Dermis blood vessel endothelial cell (primary cell): ENCODE measurements at regions not wholly inside any gene's neighbourhood (a gene's known extent, or its start where the extent isn't known, plus 50 kb on each side); places are given as distances from the start of the nearest gene placed in this dataset.

ENCODE experiments used
- DNase-seq: peaks from one replicate; pipeline ENCODE4 v3.0.0; 2010

GRCh38 chrY:7977301-7977700 is 1065.7 kb upstream of the AMELY start:
- DNase-seq: no peak

- no peak for DNase-seq
Measured at GRCh38 chrY:7968293-7968692, 1056.7 kb upstream of the AMELY start.

DNA sequence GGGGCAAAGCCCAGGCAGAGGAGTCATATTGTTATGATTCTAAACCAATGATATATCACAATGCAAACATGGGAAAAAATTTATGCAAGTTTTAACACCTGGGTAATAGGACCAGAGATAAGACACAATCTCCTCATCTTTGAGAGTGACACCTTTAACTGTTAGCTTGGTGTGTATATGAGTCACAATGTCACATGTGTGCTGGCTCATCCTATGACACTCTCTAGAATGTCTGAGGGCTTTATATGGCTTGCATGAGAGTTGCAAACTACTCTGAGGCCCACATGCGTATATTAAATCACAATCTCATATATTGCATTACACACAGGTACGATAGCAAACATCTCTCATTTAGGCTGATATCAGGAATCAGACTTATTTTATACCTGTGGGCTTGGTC is 1055.4 kb upstream of the AMELY start:
- DNase-seq: no peak

DNA sequence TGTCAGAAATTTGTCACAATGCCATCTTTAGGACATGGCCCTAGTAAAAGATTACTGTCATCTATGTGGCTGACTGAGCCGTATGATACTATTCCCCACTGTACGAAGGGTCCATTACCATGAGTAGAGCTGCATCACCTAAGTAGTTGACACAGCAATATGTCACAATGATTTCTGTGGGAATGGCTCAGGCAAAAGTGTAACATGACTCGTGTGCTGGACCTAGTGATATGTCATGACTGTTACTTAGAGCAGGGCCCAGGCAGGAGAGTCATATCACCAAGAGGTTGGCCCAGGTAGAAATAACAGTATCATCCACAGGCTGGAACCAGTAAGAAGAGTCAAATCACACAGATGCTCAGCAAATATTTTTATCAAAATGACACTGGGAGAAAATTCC is 1051.8 kb upstream of the AMELY start:
- no peak for DNase-seq

- DNase-seq: no peak
Measured at GRCh38 chrY:7962350-7962749, 1050.8 kb upstream of the AMELY start.

GRCh38 chrY:7961811-7962210 is 1050.3 kb upstream of the AMELY start:
- DNase-seq: no peak

GRCh38 chrY:7957773-7958172 is 1046.2 kb upstream of the AMELY start:
- DNase-seq: no peak

DNA sequence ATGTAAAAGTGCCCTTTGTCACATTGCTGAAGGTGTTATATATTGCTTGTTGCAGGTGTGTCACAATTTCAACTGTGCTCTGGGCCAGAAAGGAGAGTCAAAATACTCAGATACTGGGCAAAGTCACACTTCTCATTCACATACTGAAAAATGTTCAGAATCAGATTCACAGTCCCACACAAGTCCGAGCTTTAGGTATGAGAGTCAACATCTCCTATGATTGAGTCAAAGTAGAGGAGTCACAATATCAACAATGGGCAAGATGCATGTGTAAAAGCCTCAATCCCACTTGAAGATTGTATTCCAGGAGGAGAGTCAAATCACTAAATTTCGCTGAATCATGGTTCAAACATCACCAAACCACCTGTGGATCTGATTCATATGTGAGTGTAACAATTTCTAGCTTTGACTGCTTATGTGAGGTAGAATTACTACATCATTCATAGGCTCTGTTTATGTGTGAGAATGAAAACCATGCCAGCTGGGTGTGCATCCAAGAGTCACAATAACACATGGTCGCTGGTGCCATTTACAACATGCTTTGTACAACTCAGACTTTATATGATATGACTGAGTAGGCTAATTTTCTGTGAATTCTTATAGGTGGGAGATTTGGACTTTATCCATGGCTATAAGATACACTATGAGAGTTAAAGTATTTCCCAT is 1039.8 kb upstream of the AMELY start:
- DNase-seq: no peak

GRCh38 chrY:7944135-7944534 is 1032.6 kb upstream of the AMELY start:
- DNase-seq: no peak

DNA sequence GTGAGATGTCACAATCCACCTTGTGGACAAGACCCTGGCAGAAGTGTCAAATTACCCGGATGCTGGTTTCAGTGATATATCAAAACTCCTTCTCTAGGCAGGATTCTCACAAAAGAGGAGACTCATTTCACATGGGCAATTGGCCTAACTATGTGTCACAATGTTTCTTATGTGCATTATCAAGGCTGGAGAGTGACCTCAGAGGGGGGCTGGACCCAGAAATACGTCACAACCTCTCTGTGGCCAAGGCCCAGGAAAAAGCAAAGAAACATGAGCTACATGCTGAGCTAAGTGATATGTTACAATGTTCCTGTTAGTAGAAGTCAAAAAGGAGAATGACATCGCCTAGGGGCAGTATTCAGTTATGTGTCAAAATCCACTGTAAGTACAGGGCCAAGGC is 1031.2 kb upstream of the AMELY start:
- DNase-seq: no peak

DNA sequence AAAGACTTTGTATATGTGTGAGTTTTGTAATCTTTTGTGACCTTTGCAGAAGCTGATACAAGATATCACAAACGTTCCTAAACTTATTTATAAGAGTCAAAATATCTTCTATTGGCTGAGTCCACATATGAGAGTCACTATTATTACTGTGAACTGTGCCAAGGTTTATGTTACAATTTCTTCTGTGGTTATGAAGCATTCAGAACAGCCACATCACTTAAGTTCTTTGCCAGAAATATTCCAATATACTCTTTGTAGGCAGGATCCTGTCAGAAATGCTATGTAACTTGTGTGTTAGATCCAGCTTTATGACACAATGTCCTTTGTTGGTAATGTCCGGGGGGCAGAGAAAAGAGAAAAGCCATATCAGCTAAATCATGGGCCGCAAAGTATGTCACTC is 1030.3 kb upstream of the AMELY start:
- DNase-seq: no peak

DNA sequence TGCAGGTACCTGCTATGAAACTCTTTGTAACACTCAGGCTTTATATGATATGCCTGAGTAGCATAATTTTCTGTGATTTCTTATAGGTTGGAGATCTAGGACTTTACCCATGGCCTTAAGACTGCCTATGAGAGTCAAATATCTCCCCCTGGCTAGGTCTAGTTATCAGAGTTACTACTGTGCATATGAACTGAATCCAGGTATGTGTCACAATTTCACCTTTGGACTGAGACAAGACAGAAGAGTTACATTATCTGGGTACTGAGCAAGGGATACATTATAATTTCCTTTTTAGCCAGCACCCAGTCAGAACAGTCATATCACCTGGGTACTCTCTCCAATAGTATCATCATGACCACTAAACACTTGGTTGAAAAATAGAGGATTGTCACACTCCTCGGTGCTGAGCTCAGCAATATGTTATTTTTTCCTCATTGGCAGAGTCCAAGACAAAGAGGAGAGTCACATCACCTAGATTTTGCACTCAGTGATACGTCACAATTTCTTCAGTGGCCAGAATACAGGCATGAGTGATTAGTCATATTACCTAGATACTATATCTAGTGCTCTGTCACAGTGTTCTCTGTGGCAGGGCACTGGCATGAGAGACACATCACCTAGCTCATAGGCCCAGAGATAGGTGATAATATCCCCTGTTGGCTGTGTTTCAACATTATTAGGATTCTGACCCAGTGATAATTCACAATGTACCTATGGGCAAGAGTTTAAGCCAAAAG is 1027.6 kb upstream of the AMELY start:
- DNase-seq: no peak

- DNase-seq: no peak
Measured at GRCh38 chrY:7936831-7937230, 1025.3 kb upstream of the AMELY start.

GRCh38 chrY:7936046-7936445 is 1024.5 kb upstream of the AMELY start:
- no peak for DNase-seq

DNA sequence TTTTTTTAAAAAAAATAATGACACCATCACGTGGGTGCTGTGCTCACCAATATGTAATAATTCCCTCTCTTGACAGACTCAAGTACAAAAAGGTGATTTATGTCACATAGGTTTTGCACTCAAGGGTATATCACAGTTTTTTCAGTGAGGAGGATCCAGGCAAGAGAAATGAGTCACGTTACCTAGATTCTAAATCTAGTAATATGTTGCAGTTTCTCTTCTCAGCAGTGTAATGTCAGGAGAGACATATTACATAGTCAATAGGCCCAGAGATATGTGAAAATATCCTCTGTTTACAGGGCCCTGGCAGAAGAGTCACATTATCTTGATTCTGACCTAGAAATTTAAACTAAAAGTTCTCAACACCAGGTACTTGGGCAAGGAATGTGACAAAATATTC is 1024.1 kb upstream of the AMELY start:
- DNase-seq: no peak

- DNase-seq: no peak
Measured at GRCh38 chrY:7932424-7932823, 1020.9 kb upstream of the AMELY start.

- no peak for DNase-seq
Measured at GRCh38 chrY:7929866-7930265, 1018.3 kb upstream of the AMELY start.

DNA sequence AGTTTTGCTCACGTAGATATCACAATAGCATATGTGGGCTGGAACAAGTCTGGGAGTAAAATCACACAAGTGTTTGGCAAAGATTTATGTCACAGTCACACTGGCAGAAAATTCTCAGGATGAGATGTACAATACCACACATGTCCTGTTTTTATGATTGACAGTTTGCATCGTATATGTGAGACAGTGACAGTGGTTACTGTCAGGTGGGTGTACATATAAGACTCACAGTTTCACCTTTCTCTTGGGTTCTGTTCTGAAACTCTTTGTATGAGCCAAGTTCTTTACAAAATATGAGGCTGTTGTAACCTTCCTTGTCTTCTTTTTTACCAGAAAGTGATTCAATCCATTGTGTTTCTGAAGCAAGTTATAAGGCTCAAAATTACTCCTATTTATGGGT is 1012.5 kb upstream of the AMELY start:
- DNase-seq: no peak

DNA sequence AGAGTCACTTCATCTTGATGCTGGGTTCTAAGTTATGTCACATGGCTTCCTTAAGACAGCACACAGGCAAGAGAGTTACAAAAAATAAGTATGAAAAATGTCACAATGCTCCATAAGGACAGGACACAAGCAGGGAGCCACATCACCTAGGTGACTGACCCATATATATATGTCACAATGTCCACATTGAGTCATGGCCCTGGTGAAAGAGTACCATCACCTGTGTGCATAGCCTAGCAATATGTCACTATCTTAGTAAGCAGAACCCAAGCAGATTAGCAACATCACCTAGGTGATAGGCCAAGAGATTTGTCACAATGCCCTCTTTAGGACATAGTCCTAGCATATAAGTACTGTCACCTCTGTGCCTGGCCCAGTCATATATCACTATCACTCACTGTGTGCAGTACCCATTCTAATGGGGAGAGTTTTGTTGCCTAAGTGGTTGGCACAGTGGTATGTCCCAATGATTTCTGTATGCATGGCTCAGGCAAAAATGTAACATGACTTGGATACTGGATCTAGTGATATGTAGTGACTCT is 1012.0 kb upstream of the AMELY start:
- DNase-seq: no peak

GRCh38 chrY:7920382-7920781 is 1008.8 kb upstream of the AMELY start:
- DNase-seq: no peak

DNA sequence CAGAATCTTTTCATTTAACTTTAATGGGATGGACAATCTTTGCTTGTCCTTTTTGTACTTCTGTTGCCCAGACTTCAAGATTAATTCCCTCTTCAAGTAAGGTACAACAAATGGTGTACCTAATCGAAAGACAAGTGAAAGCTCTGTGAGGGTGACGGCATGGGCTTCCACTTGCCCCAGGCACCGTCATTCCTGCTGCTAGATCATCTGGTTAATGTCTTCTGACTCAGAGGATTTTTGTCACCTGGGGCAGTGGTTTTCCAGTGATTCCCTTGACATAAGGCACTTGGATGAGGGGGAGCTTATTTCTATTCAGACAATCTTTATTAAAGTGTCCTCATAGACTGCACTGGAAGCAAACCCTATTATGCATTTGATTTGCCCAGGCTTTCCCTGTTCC is 977.0 kb upstream of the AMELY start:
- no peak for DNase-seq

GRCh38 chrY:7881696-7882095 is 970.1 kb upstream of the AMELY start:
- DNase-seq: no peak

DNA sequence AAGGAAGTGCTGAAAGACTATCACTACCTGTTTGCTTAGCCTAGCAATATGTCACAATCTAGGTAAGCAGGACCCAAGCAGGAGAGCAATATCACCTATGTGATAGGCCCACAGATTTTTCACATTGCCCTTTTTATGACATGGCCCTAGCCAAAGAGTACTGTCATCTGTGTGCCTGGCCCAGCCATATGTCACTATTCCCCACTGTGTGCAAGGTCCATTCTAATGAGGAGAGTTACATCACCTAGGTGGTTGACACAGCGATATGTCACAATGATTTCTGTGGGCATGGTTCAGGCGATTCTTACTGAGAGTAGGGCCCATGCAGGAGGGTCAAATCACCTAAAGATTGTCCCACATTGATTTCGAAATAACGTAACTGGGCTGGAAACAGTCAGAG is 967.7 kb upstream of the AMELY start:
- no peak for DNase-seq

- no peak for DNase-seq
Measured at GRCh38 chrY:7878719-7879118, 967.2 kb upstream of the AMELY start.

DNA sequence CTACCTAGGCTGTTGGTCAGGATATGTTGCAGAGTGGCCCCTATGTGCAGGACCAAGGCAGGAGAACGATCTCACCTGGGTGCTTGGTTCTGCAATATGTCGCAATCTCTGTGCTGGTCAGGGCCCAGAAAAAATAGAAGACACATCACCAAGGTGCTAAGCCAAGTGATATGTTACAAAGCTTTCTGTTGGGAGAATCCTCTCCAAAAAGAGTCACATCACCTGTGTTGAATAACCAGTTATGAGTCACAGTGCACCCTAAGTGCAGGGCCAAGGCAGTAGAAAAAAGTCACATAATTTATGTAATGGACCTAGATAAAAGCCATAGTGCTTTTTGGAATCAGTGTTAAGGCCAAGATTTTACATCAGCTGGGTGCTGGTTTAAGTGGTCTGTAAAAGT is 965.9 kb upstream of the AMELY start:
- no peak for DNase-seq
